Astrocyte of the cerebellum (primary cell): ENCODE measurements at regions not wholly inside any gene's neighbourhood (a gene's known extent, or its start where the extent isn't known, plus 50 kb on each side); places are given as distances from the start of the nearest gene placed in this dataset.
"Not testable (repeated sequence)": the region's sequence is repeated elsewhere in the genome, so short reads cannot be mapped to it uniquely, and the experiment has no call there.

ENCODE experiments used
- DNase-seq: peaks from one replicate; pipeline ENCODE4 v3.0.0-alpha.2; 2011; ENCODE audit warnings: low read depth
- H3K4me3 ChIP-seq: 2 replicates; pipeline ENCODE4 v1.5.1; 2011; ENCODE audit warnings: mild to moderate bottlenecking, low read depth, low read length, moderate library complexity
- in situ Hi-C: cut with HindIII; loops from 2 replicates; pipeline ENCODE4 v1.10.0; 2017; ENCODE audit warnings: low sequenced_read_pairs
- TF ChIP-seq, protein P1 (sequence below): IDR thresholded peaks from 2 replicates; pipeline ENCODE4 v1.5.1; 2012; ENCODE audit warnings: low read length, low read depth, moderate library complexity, mild to moderate bottlenecking; ENCODE audit errors: missing control alignments

GRCh38 chr16:5231246-5231759 is 133.7 kb upstream of the EEF2KMT start:
- no peak overlapping the region for H3K4me3 ChIP-seq
- in situ Hi-C loops = no loop called here
- TF ChIP-seq, protein P1, sequence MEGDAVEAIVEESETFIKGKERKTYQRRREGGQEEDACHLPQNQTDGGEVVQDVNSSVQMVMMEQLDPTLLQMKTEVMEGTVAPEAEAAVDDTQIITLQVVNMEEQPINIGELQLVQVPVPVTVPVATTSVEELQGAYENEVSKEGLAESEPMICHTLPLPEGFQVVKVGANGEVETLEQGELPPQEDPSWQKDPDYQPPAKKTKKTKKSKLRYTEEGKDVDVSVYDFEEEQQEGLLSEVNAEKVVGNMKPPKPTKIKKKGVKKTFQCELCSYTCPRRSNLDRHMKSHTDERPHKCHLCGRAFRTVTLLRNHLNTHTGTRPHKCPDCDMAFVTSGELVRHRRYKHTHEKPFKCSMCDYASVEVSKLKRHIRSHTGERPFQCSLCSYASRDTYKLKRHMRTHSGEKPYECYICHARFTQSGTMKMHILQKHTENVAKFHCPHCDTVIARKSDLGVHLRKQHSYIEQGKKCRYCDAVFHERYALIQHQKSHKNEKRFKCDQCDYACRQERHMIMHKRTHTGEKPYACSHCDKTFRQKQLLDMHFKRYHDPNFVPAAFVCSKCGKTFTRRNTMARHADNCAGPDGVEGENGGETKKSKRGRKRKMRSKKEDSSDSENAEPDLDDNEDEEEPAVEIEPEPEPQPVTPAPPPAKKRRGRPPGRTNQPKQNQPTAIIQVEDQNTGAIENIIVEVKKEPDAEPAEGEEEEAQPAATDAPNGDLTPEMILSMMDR = no peak
- DNase-seq = no peak

DNA sequence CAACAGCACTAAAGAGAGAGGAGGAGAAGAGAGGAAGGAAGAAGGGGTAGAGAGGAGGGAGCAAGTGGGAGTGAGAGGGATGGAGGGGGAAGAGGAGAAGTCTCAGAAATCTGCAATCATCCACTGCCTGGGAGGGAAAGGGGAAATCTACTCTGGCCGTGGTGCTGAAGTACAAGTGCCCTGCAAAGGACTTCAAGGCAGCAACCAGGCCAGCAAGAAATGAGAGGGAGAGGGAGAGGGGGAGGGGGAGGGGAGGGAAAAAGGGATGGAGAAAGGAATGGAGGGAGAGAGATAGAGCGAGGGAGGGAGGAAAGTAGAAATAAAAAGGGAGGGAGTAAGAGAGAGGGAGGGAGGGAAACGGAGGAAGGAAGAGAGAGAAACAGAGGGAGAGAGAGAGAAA is 130.8 kb upstream of the EEF2KMT start:
- no peak for DNase-seq
- no peak overlapping the region for H3K4me3 ChIP-seq
- in situ Hi-C loops = no loop called here
- TF ChIP-seq, protein P1 = no peak

DNA sequence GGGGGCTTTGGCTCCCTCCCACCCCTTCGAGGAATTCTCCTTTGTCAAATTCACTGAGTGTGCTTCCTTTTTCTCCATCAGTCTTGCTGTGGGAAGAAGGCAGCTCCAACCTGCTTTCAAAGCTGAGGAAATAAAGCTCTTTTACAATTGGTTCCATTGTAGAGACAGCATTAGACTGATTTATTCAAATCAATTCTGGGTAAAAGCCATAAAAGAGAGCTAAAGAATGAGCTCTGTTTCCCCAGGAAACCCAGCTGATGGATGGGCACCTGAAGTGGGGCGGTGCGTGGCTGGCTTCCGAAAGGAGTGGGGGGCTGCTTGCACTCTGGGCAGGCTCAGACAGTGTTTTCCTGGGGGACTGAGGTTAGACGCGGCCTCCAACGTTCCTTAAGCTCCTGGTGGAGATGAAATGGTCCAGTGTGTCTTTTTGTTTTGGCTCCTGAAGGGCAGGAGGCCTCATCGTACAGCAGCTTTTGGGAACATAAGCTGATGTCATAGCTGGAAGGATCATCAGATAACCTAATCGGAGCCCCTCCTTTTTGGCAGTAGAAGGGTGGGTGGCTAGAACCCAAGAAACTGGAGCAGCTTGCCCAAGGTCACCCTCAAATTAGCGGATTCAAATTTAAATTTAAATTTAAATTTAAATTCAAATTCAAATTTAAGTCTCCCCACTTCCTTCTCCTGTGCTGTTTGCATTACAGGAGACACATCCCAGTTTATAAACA is 128.5 kb upstream of the EEF2KMT start:
- in situ Hi-C loops = no loop called here
- TF ChIP-seq, protein P1 = no peak
- DNase-seq = no peak
- H3K4me3 ChIP-seq = no peak overlapping the region

GRCh38 chr16:5222761-5223160 is 125.2 kb upstream of the EEF2KMT start:
- TF ChIP-seq, protein P1 = no peak
- no peak overlapping the region for H3K4me3 ChIP-seq
- no peak for DNase-seq
- in situ Hi-C loops = no loop called here

GRCh38 chr16:5221831-5222230 is 124.2 kb upstream of the EEF2KMT start:
- DNase-seq, in situ Hi-C loops: not testable (repeated sequence)

GRCh38 chr16:5220705-5221104 is 123.1 kb upstream of the EEF2KMT start:
- TF ChIP-seq, protein P1 = no peak
- in situ Hi-C loops = no loop called here
- no peak overlapping the region for H3K4me3 ChIP-seq
- DNase-seq = no peak

More at GRCh38 chr16:5221831-5222230, 124.2 kb upstream of the EEF2KMT start:
- H3K4me3 ChIP-seq = not testable (repeated sequence)

GRCh38 chr16:5216441-5217080 is 119.0 kb upstream of the EEF2KMT start:
- TF ChIP-seq, protein P1 = no peak
- no peak for DNase-seq
- no peak overlapping the region for H3K4me3 ChIP-seq
- in situ Hi-C loops = no loop called here
